Colonic mucosa (tissue), 4 donors: ENCODE measurements at regions not wholly inside any gene's neighbourhood (a gene's known extent, or its start where the extent isn't known, plus 50 kb on each side); places are given as distances from the start of the nearest gene placed in this dataset.

Experiments
- DNase-seq: peaks from one replicate; pipeline ENCODE4 v3.0.0-alpha.2; 2020
- H3K27ac ChIP-seq: fragments of 200-600 bp; one replicate; pipeline ENCODE4 v1.8.0; 2021
- H3K27me3 ChIP-seq: fragments of 200-600 bp; one replicate; pipeline ENCODE4 v1.8.0; 2021
- H3K36me3 ChIP-seq: fragments of 200-600 bp; one replicate; pipeline ENCODE4 v1.8.0; 2021
- H3K4me1 ChIP-seq: fragments of 200-600 bp; one replicate; pipeline ENCODE4 v1.8.0; 2021; ENCODE audit warnings: mild to moderate bottlenecking
- H3K4me3 ChIP-seq: fragments of 200-600 bp; one replicate; pipeline ENCODE4 v1.8.0; 2021
- H3K9ac ChIP-seq, 2 donors: one replicate each; pipeline ENCODE4 v1.7.0; 2013; ENCODE audit warnings: control low read depth in 2 of 2, low read depth in 2 of 2, low read length in 2 of 2
- H3K9me3 ChIP-seq: fragments of 200-600 bp; one replicate; pipeline ENCODE4 v1.8.0; 2021
- intact Hi-C: fragments of 100-400 bp; cut with DNase I; formaldehyde crosslinking; loops from one replicate; pipeline ENCODE4 v1.14.1; 2022
- TF ChIP-seq, protein P1 (sequence below): fragments of 200-600 bp; IDR thresholded peaks from one replicate; pipeline ENCODE4 v1.8.0; 2022; ENCODE audit warnings: antibody characterized with exemption, mild to moderate bottlenecking
- donor health status: healthy.
- donor health status: DM: no; HTN: no; CAD: no.
- donor health status: DM: no; HTN: no; CAD: no.

DNA sequence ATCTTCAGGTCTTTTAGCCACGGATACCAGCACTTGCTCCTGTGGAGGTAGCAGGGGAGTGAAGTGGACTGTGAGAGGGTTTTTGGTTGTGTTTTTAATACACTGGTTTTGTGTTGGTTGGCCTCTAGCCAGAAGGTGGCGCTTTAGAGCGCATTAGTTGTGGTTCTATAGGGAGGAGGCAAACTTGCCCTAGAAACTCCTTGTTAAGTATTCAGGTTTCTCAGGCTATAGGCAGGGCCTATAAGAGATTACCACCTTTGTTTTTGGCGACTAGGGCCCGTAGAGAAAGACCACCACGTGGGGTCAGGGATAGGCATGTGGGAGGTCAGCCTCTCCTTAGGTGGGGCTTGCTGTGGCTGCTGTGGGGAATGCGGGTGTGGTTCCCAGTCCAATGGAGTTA is 221.6 kb upstream of the SPANXN4 start:
- intact Hi-C loops: no loop called here
- DNase-seq: peak; percentile 22
- H3K27me3 ChIP-seq: no peaks in the 10 kb centered on the region
- no peaks in the 10 kb centered on the region for H3K9me3 ChIP-seq
- no peak overlapping the region for H3K4me3 ChIP-seq
- no peaks in the 10 kb centered on the region for H3K4me1 ChIP-seq
- no peak overlapping the region for H3K9ac ChIP-seq
- H3K36me3 ChIP-seq: no peaks in the 10 kb centered on the region
- no peak overlapping the region for H3K27ac ChIP-seq
- TF ChIP-seq, protein P1, sequence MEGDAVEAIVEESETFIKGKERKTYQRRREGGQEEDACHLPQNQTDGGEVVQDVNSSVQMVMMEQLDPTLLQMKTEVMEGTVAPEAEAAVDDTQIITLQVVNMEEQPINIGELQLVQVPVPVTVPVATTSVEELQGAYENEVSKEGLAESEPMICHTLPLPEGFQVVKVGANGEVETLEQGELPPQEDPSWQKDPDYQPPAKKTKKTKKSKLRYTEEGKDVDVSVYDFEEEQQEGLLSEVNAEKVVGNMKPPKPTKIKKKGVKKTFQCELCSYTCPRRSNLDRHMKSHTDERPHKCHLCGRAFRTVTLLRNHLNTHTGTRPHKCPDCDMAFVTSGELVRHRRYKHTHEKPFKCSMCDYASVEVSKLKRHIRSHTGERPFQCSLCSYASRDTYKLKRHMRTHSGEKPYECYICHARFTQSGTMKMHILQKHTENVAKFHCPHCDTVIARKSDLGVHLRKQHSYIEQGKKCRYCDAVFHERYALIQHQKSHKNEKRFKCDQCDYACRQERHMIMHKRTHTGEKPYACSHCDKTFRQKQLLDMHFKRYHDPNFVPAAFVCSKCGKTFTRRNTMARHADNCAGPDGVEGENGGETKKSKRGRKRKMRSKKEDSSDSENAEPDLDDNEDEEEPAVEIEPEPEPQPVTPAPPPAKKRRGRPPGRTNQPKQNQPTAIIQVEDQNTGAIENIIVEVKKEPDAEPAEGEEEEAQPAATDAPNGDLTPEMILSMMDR: no peak

DNA sequence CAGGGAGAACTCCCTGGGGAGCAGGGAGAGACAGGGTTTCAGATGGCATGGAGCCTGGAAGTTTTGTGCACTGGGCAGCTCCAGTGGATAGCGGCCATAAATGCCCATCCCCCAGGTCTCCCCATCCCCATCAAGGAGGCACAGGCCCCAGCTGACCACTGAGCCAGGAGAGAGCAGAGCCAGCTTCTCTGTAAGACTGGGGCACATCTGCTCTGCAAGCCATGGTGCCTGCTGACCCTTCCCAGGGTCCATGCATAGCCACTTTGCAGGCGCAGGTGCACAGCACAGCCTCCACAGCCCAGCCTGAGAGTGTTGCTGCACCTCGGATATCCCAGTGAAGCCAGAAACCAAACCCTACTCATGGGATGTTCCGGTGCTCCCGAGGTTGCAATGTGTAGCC is 206.3 kb upstream of the SPANXN4 start:
- no peak for DNase-seq
- Histone ChIP-seq H3K27me3 (no peaks in the 10 kb centered on the region), H3K4me3 (no peak overlapping the region), H3K9me3 (no peaks in the 10 kb centered on the region), H3K4me1 (no peaks in the 10 kb centered on the region), H3K36me3 (no peaks in the 10 kb centered on the region), H3K9ac (no peak overlapping the region), H3K27ac (no peak overlapping the region)
- intact Hi-C loops: no loop called here
- TF ChIP-seq, protein P1: no peak

DNA sequence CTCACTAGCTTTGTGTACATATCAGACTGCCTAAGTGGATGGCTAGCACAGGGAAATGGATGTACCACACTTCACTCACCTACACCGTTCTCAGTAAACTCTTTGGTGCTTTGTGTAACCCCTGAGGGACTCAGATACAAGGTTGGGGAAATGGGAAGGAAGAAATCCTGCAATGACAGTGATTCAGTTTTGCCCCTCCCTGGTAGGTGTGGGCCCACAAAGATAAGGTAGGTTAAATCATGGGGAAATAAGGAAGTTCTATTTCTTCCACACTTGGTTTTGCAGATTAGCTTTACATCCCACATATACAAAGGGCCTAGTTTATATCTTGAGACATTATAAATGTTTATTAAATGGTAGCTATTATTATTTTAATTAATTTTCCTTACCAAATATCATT is 197.6 kb upstream of the SPANXN4 start:
- Histone ChIP-seq H3K9ac (no peak overlapping the region), H3K4me3 (no peak overlapping the region), H3K4me1 (no peaks in the 10 kb centered on the region), H3K27me3 (no peaks in the 10 kb centered on the region), H3K9me3 (no peaks in the 10 kb centered on the region), H3K27ac (no peak overlapping the region), H3K36me3 (no peaks in the 10 kb centered on the region)
- TF ChIP-seq, protein P1: no peak
- DNase-seq: no peak
- intact Hi-C loops: no loop called here

DNA sequence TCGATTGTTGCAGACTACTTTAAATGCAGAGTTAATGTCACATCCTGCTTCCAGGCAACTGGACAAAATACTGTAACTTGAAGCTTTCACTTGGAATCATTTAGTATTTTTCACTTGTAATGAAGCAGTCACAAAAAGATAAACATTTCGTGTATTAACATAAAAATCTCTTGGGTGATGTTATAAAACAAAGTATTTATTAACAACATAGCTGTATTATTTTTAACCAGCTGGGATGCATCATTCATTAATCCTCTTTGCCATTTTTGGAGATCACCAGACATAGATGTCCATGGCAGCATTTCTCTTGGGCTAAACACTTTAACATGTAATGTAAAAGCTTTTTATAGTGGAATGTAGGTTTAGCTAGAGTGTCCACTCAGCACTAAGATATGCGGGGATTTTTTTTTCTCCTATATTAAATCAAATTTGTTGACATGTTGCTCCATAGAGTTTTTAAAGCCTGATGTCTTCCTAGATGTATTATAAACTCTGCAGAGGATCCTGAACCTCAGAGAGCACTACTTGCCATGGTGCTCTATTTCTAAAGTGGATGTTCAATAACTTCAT is 193.7 kb upstream of the SPANXN4 start:
- no peak for DNase-seq
- no peak overlapping the region for H3K9ac ChIP-seq
- TF ChIP-seq, protein P1: no peak
- no peaks in the 10 kb centered on the region for H3K9me3 ChIP-seq
- H3K4me1 ChIP-seq: no peaks in the 10 kb centered on the region
- no peaks in the 10 kb centered on the region for H3K36me3 ChIP-seq
- intact Hi-C loops: no loop called here
- no peak overlapping the region for H3K4me3 ChIP-seq
- H3K27ac ChIP-seq: no peak overlapping the region
- no peaks in the 10 kb centered on the region for H3K27me3 ChIP-seq

DNA sequence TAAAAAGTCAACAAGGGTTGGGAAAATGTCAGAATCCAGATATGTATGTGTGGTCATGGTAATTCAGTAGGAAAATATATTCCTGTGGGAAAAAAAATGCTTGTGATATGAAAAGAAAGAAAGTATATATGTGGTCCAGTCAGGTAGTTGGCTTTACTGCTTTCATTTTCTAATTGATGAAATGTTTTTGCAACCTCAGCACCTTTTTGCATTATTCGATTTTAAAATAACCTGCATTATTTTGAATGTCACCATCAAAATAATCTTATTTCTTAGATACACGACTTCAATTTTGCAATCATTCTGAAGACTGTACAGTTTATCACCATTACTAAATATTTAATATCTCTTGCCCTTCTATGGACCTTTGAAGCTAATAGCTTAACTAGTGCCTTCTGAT is 170.8 kb upstream of the SPANXN4 start:
- TF ChIP-seq, protein P1: no peak

More for the DNA sequence above, 170.8 kb upstream of the SPANXN4 start:
- Histone ChIP-seq H3K4me3 (no peak overlapping the region), H3K4me1 (no peaks in the 10 kb centered on the region), H3K9me3 (no peaks in the 10 kb centered on the region), H3K27ac (no peak overlapping the region), H3K36me3 (no peaks in the 10 kb centered on the region), H3K9ac (no peak overlapping the region), H3K27me3 (no peaks in the 10 kb centered on the region)
- no peak for DNase-seq
- intact Hi-C loops: no loop called here
